ENCODE measurements at regions not wholly inside any gene's neighbourhood (a gene's known extent, or its start where the extent isn't known, plus 50 kb on each side); places are given as distances from the start of the nearest gene placed in this dataset.

- Histone ChIP-seq H3K23me2 (ENCODE audit: low read depth, low read length) (no peaks in the 10 kb centered on the region), H3K9ac (replicated peaks in 1 of 4; ENCODE audit: extremely low read depth in 1 of 4, low read depth in 3 of 4, low read length in 3 of 4) (no peak overlapping the region), H2AK5ac (ENCODE audit: low read depth, low read length) (no peak overlapping the region), H3K14ac (ENCODE audit: insufficient read length) (no peak overlapping the region), H2BK20ac (ENCODE audit: low read length) (no peak overlapping the region), H3K79me2 (ENCODE audit: control insufficient read depth in 1 of 2, insufficient read depth in 2 of 2, low read length in 2 of 2) (no peaks in the 10 kb centered on the region), H3K18ac (ENCODE audit: extremely low read depth, low read length) (no peak overlapping the region), H4K20me1 (replicated peaks in 1 of 2; ENCODE audit: control insufficient read depth in 1 of 2, insufficient read depth in 2 of 2, low read length in 2 of 2) (no peaks in the 10 kb centered on the region), H2BK120ac (replicated peaks; ENCODE audit: low read depth, low read length) (no peak overlapping the region), H4K8ac (ENCODE audit: extremely low read depth, insufficient read depth, low read length) (no peak overlapping the region), H4K91ac (replicated peaks; ENCODE audit: insufficient read length, low read length) (no peak overlapping the region), H3K79me1 (ENCODE audit: low read depth, low read length) (no peaks in the 10 kb centered on the region), H3K4me1 (replicated peaks in 1 of 4; ENCODE audit: control insufficient read depth in 3 of 4, insufficient read depth in 4 of 4, low read length in 3 of 4) (no peaks in the 10 kb centered on the region), H3K56ac (replicated peaks; ENCODE audit: insufficient read length, low read depth, low read length) (no peak overlapping the region), H3K23ac (ENCODE audit: insufficient read length) (no peak overlapping the region), H2BK5ac (ENCODE audit: low read depth, low read length) (no peak overlapping the region), H3K4ac (replicated peaks; ENCODE audit: insufficient read length, low read depth, low read length) (no peak overlapping the region), H4K5ac (ENCODE audit: insufficient read length, low read depth, low read length) (no peak overlapping the region), H3K9me3 (ENCODE audit: insufficient read depth in 2 of 2, low read depth in 1 of 2, low read length in 1 of 2) (no peaks in the 10 kb centered on the region), H3K27ac (ENCODE audit: low read depth, low read length) (no peak overlapping the region), H2BK12ac (ENCODE audit: low read depth, low read length) (no peak overlapping the region), H2AFZ (ENCODE audit: low read length) (no peak overlapping the region), H3K4me3 (ENCODE audit: extremely low read depth in 1 of 4, insufficient read depth in 2 of 4, low read depth in 3 of 4, low read length in 4 of 4) (no peak overlapping the region), H3K36me3 (ENCODE audit: control insufficient read depth in 2 of 4, insufficient read depth in 4 of 4, low read length in 3 of 4) (no peaks in the 10 kb centered on the region), H3K4me2 (ENCODE audit: insufficient read depth in 1 of 2, low read depth in 2 of 2, low read length in 2 of 2) (no peak overlapping the region), H2BK15ac (ENCODE audit: low read length) (no peak overlapping the region), H3K27me3 (replicated peaks in 1 of 4; ENCODE audit: control insufficient read depth in 3 of 4, extremely low read depth in 1 of 4, insufficient read depth in 3 of 4, low read length in 3 of 4) (no peaks in the 10 kb centered on the region)
- no peak for DNase-seq (ENCODE audit: low read depth in 1 of 2, low spot score in 2 of 2)
- POLR2A ChIA-PET (ENCODE audit: partially characterized antibody): no interaction called here
- WGBS, 2 experiments (ENCODE audit: extremely low coverage in 1 of 2, insufficient coverage in 1 of 2, insufficient read length in 1 of 2, insufficient replicate concordance in 2 of 2, low coverage in 1 of 2, low lambda C conversion rate in 2 of 2, missing lambda C conversion rate in 1 of 2): 95% methylated on average over 3 of the region's 3 CpGs; no CpG with 5 or more reads in 1 of the 2 experiments
- no peak for FAIRE-seq
- CTCF ChIA-PET (ENCODE audit: partially characterized antibody): interaction anchor here (1.0 kb wide), 1 partner anchor 48 kb away, joined by 3 read pairs; no protein-coding TSS in a partner anchor
- TF ChIP-seq EZH2 (IDR thresholded peaks at IDR 0.05; ENCODE audit: low read depth, low read length, severe bottlenecking): no peak
- no peak for TF ChIP-seq SP1 (IDR thresholded peaks at IDR 0.05; ENCODE audit: low read depth, low read length)
- TF ChIP-seq CTBP2 (IDR thresholded peaks at IDR 0.05; ENCODE audit: borderline replicate concordance, insufficient read depth, insufficient read length, low read length): no peak
- no peak for TF ChIP-seq CHD2 (IDR thresholded peaks at IDR 0.05; ENCODE audit: low read length)
- TF ChIP-seq BRCA1 (IDR thresholded peaks at IDR 0.05; ENCODE audit: low read depth, low read length): no peak
- no peak for TF ChIP-seq NRF1 (IDR thresholded peaks at IDR 0.05; ENCODE audit: low read depth, low read length)
- no peak for TF ChIP-seq TAF1 (IDR thresholded peaks at IDR 0.05; ENCODE audit: low read depth, low read length)
- no peak for TF ChIP-seq RXRA (IDR thresholded peaks at IDR 0.05; ENCODE audit: insufficient read depth, low read depth, low read length)
- no peak for TF ChIP-seq YY1 (IDR thresholded peaks at IDR 0.05; ENCODE audit: low read depth, low read length)
- no peak for TF ChIP-seq TCF12 (IDR thresholded peaks at IDR 0.05; ENCODE audit: low read depth, low read length)
- no peak for TF ChIP-seq KDM4A (IDR thresholded peaks at IDR 0.05; ENCODE audit: low read depth, low read length, severe bottlenecking)
- no peak for TF ChIP-seq CBX5 (IDR thresholded peaks at IDR 0.05; ENCODE audit: low read depth, low read length)
- no peak for TF ChIP-seq TEAD4 (IDR thresholded peaks at IDR 0.05; ENCODE audit: low read depth, low read length)
- no peak for TF ChIP-seq CTCF (IDR thresholded peaks at IDR 0.05; ENCODE audit: control extremely low read depth in 1 of 3, insufficient read depth in 1 of 3, low read depth in 1 of 3, low read length in 3 of 3)
Observed at GRCh38 chr14:54126947-54127346, 170.3 kb upstream of the BMP4 start.
